ENCODE measurements at regions not wholly inside any gene's neighbourhood (a gene's known extent, or its start where the extent isn't known, plus 50 kb on each side); places are given as distances from the start of the nearest gene placed in this dataset.

DNA sequence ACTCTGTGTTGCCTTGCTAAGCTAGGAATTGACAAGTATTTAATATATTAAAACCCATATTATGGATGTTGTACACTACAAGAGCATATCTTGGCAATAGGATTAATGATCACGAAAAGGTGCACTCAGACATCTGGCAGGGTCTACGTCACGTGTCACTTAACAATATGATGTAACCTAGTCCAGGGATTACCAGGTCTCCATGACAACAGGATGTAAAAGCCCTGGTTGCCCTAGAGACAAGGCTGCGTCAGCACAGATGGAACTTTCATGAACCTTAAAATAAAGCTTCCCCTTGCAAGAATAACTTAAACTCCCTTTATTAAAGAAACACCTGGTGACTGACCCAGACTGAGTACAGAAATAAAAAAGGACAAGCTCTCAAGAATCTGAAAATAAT is 717.8 kb downstream of the CDH18 start:
- TF ChIP-seq, protein P1, sequence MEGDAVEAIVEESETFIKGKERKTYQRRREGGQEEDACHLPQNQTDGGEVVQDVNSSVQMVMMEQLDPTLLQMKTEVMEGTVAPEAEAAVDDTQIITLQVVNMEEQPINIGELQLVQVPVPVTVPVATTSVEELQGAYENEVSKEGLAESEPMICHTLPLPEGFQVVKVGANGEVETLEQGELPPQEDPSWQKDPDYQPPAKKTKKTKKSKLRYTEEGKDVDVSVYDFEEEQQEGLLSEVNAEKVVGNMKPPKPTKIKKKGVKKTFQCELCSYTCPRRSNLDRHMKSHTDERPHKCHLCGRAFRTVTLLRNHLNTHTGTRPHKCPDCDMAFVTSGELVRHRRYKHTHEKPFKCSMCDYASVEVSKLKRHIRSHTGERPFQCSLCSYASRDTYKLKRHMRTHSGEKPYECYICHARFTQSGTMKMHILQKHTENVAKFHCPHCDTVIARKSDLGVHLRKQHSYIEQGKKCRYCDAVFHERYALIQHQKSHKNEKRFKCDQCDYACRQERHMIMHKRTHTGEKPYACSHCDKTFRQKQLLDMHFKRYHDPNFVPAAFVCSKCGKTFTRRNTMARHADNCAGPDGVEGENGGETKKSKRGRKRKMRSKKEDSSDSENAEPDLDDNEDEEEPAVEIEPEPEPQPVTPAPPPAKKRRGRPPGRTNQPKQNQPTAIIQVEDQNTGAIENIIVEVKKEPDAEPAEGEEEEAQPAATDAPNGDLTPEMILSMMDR (IDR thresholded peaks at IDR 0.05) = no peak
- TF ChIP-seq POLR2A (IDR thresholded peaks at IDR 0.05) = no peak

All from Peyer's patch (tissue), 4 donors.